NCI-H446 (cell line): ENCODE measurements at regions not wholly inside any gene's neighbourhood (a gene's known extent, or its start where the extent isn't known, plus 50 kb on each side); places are given as distances from the start of the nearest gene placed in this dataset.
A peak's percentile ranks its signal among the peaks of the same experiment; 100 is the strongest.

Experiments used
- DNase-seq, 2 experiments: peaks; one replicate each; lab custom pipeline; 2025; lab: John Stamatoyannopoulos, UW

DNA sequence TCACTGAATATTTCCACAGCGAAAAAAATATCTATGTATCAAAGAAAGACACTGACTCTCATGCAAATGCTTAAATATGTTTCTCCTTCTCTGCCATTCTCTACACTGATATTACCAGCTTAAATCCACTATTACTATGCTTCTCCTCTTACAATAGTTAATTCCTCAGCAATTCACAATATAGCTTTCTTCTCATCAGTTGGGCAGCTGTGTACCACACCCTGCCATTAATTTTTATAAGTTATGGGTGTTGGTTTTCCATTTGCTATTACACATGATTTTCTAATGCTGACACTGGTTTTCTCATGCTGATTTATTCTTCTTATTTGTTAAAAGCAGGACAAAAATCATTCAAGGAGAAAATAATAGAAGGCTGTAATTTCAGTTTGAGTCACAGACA lies 251.8 kb downstream of the TBX15 start:
- DNase-seq, result no peak

DNA sequence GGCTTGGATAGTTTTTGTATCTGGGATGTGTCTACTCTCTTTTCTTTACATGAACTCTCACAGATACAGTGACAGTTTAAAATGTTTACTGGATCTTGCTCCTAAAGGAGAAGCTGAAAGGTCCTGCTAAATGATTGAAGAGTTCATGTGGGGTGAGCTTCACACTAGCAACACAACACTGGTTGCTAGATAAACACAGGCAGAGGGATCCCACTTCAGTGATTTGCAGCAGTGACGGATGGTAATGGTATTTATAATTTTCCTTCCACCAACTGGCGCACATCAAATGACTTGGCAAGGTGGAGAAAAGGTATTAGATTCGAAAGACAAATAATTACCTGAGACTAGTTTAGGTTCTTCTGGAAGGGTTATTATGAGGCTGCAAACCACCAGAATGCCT lies 270.2 kb downstream of the TBX15 start:
- no peak for DNase-seq

DNA sequence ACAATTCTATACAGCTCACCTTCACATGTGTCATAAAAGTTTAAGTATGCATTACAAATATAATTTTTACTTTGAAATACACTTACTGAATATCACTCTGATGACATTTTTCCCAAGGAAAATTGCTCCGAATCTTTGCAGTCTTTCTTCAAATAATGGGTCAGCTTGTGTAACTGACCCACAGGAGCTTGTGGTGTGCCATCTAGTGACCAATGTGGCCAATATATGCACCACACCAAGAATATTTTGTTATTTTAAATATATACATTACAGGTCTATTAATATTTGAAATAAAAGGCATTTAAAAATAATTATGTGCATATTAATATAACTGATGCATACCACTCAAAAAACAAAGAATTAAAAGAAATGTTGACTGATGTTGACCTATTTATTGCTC lies 271.4 kb downstream of the TBX15 start:
- no peak for DNase-seq

DNA sequence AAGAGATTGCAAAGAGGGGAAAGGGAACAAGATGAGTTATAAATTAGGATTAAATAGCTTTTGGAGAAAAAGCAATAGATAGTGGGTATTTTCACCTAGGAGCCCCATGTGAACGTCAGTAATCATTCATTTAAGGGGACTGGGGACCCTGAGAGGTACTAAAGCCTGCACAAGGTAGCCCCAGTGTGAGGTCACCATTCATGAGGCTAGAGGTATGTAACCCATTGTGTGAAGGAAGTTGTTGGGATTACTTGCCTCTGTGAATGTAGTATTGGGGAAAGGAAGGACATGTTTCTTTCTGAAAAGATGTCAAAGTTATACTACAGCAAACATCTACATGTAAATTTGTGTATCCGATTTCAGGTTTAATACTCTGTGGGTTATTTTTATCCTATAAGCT lies 276.8 kb downstream of the TBX15 start:
- no peak for DNase-seq

DNA sequence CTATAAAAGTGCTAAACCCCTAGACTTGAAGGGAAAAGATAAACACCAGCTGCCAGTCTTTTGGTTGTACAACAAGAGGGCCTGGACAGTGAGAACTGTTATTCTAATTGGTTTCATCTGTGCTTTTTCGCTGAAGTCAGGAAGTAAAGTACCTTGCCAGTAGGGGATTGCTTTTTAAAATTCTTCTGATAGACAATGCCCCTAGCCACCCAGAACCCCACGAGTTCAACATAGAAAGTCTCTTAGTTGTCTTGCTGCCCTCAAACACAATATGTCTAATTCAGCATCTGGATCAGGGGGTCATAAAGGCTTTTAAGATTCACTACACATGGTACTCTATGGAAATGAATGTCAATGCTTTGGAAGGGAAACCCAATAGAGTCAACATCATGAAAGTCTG lies 289.2 kb downstream of the TBX15 start:
- DNase-seq, result peak in 1 of 2 experiments; percentile 9

DNA sequence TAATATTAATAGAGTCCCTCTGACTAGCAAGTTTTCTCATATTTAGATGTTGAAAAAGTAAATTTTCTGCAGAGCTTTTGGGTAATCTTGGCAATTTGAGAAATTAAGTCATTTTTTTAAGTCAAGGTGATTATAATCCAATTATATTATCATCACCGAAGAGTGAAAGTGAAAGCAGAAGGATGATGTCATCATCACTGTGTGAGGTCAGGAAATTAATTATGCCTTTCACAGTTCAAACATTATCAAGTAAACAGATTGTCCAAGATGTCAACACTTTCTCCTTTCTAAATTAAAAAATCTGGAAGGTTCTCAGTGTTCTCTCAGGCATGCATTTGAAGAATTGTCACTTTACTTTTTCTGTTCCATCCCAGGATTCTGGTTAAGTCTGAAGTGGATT lies 296.0 kb downstream of the TBX15 start:
- DNase-seq, result no peak

DNA sequence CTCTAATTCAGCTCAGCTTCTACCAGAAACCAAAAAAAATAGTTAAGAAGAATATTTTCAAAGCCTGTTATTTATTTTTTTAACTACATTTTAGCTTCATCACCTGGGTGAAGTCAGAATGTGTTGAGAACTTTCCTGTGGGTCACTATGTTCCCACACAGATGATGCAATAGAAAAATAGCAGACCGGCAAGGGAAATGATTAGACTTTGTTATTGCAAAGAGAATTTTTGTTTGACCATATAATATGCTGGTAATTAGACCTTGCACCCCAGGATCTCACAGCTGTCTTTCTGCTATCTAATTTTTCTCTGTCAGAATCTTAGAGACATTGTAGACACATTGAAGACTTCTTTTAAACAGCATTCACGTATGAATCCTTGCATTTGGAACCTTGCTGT lies 299.3 kb downstream of the TBX15 start:
- DNase-seq, result no peak

DNA sequence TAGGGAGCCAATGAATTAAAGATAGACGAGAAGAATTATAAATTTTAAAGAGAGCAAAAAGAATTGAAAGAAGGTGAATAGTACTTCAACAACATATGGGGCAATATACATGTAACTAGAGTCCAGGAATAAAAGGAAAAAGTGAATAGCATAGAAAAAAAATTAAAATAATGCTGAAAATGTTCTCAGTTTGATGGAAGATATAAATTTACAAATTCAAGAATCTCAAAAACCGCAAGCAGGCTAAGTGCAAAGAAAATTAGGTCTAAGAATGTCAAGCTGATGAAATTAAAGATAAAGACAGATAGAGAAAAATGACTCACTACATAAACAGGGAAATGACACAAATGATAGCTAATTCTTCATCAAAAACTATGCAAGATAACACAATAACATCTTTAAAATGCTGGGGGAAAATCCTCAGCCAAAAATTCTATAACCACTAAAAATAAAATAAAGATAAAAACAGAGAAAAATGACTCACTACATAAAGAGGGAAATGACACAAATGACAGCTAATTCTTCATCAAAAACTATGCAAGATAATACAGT lies 326.3 kb downstream of the TBX15 start:
- DNase-seq, result no peak

DNA sequence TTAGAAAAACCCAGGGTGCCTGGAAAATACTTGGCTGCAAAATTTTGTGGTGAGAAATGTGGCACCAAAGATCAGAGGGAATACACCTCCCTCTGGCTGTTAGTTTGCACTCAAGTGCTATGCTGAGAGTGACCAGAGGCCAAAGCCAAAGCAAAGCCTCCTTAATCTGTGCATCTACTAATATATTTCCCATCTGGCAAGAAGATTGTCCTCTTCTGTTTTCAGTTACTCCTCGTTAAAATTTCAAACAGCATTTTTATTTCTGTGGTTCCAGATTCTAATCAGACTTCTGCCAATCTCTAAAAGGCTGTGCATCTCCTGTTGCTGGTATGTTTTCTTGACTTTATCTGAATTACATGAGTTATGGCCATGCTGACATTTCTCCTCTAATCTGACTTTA lies 327.4 kb downstream of the TBX15 start:
- DNase-seq, result no peak

DNA sequence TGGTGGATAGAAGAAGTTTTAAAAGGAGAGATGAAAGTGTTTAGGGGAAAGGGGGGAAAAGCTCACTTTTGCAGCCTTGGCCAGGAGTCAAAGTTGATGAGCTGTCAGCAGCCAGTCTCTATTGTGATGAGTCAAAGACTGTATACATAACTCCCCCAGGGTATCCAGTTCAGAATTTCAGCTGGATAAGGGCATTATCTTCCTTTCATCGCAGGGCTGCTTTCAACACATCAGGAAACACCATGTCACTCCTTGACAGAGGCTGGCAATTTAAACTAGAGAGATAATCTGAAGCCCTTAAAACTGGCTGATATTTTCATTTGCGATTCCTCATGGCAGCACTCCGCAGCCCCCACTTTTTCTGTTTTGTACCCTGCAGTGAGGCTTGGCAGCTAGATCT lies 328.5 kb downstream of the TBX15 start:
- DNase-seq, result no peak

DNA sequence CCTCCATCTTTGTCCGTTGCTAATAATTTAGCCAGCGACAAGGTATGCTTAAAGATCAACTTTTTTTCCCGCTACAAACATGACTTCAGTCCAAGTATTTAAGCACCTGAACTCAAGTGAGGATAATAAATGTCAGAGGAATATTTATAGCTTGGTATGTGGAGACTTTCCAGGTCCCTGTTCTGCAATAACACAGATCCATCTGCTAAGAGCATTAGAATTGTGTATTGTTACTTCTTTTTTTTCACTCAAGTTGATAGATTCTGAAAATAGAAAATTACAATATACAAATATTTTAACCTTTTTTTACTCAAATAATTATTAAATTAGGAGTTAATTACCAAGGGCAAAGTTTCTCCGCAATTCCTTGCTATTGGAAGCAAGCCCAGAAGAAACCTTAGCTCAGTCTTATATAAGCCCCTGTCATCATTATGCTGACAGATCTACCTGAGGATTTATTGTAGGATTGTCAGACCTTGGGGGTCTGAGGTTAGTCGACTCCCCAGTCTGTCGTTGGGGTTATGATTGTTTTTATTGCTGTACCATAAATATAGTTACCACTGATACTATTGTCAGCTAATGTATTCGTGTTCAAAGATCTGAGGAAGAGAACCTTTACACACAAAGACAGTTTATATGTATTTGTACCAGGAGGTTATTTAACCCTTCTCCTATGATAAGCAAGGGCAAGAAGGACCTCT lies 337.9 kb downstream of the TBX15 start:
- DNase-seq, result no peak

DNA sequence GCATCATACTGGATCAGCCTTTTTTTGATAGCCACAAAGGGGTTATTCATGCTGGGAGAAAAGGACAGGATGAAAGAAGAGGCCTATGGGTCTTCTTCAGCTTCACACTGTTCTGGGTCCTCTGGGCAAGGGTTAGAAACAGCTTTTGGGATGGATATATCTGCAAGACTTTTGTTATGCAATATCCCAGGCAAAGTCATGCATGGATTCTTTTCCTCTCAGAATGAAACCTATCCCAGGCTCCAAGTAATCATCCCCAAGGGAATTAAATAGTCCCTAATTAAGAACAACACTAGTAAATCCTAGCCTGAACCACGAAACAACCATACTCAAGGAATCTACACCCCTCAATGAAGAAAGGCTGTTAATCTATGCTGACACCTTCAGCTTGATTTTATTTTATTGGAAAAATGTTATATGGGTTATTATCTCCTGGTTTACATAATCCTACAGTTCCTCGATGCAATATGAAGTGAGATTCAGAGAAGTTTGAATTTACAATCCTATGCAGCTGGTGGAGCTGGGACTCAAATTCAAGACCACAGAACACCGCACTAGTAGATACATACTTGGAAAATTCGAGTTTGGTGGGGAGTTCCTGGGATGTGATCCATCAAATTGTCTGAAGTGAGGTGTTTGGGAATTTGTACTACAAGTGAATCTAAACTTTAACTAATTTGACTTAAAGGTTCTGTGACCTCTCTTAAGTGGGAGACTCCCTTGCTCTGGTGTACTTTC lies 338.6 kb downstream of the TBX15 start:
- DNase-seq, result no peak

DNA sequence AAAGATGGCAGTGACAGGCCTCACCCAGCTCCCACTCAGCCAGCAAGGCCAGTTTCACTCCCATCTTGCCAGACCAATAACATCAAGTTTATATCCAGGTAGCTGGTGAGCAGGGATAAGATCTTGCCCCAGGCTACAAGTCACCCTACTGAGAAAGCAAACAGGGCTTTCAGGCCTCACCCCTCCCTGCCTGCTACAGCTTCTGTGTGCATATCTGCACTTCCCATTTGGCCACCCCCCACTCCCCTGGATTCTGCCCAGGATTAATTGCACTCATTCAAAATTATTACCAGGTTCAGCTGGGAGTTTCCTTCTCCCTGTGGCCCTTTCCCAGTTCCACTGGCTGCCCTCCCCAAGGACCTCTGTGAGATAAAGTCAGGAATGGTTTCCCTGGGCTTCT lies 352.1 kb downstream of the TBX15 start:
- no peak for DNase-seq

DNA sequence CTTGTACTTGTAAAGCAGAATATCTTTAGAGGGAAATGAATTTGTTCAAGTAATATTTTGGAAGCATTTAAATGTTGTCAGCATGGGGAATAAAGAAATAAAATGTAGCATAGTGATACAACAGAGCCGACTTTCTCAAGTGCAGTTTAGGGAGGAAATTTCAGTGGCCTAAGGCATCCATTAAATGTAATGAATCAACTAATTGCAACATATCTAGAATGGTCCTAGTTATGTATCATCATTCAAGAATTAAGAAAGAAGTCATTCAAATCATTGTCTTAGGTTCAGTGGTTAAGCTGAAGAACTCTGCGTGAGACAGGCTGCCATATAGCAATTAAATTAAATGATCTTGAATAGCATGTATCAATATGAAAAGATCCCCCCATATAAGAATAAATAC lies 360.7 kb downstream of the TBX15 start:
- DNase-seq, result no peak

DNA sequence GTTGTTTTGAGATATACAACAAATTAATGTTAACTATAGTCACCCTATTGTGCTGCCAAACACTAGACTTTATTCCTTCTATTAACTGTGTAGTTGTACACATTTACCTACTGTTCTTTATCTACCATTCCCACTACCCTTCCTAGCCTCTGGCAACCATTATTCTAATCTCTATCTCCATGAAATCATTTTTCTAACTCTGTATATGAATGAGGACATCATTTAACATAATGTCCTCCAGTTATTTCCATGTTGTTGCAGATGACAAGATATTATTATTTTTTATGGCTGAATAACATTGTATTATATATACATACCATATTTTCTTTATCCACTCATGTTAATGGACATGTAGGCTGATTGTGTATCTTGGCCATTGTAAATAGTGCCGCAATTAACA lies 366.3 kb downstream of the TBX15 start:
- DNase-seq, result no peak

DNA sequence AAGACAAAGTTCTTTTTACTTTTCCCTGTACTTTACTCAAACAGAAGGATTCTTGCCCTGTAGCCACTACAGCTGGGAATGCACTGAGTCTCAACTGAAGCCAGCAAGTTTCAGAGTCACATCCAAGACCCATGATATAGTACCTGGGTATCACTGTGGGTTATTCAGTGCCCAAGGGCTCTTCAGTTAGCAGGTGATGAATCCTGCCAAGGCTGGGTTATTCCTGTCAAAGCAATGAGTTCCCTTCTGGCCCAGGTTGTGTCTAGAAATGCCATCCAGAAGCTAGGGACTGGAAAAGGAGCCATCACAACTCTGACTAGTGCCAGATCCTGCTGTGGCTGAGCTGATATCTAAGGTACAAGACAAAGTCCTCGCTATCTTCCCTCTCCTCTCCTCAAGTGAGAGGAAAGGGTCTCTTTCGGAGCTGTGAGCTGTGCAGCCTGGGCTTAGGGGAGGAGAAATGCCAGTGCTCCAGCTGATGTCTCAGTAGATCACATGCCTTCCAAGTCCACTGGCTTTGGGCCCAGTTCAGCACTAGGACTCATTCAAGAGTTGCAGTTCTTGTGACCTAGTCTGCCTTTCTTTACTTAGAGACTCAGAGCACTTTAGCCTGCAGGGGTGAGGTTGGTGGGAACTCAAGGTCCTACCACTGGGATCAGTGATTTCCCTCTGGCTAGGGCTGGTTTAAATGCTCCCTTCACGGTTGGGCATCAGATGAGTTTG lies 369.4 kb downstream of the TBX15 start:
- DNase-seq, result peak in 1 of 2 experiments; percentile 66

DNA sequence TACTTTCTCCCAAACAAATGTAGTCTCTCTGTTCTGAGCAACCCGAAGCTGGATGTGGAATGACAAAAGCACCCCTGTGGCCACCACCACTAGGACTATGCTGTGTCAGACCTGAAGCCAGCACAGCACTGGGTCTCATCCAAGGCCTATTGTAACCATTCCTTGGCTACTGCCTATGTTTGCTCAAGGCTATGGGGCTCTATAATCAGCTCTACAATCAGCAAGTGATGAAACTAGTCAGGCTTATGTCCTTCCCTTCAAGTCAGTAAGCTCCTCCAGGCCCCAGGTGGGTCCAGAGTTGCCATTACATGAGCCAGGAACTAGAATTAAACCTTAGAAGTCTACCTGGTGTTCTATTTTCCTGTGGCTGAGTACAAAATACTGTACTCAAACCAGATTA lies 370.2 kb downstream of the TBX15 start:
- DNase-seq, result no peak

DNA sequence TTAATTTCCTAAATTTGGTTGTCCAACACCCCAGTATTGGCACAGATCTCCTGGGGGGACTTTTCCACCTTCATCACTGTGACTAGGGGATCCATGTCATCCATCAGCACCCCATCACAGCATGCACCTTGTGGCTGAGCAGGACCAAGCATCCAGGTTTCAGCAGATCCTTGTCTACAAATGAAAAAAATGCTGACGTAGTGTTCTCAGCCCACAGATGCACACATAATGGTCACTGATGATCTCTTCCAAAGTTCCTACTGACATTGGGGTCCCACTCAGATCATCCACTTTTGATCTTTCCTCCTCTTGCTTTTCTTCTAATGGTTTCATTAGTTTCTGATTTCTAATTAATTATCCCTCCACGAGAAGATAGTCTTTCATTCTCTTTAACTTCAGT lies 373.1 kb downstream of the TBX15 start:
- no peak for DNase-seq

DNA sequence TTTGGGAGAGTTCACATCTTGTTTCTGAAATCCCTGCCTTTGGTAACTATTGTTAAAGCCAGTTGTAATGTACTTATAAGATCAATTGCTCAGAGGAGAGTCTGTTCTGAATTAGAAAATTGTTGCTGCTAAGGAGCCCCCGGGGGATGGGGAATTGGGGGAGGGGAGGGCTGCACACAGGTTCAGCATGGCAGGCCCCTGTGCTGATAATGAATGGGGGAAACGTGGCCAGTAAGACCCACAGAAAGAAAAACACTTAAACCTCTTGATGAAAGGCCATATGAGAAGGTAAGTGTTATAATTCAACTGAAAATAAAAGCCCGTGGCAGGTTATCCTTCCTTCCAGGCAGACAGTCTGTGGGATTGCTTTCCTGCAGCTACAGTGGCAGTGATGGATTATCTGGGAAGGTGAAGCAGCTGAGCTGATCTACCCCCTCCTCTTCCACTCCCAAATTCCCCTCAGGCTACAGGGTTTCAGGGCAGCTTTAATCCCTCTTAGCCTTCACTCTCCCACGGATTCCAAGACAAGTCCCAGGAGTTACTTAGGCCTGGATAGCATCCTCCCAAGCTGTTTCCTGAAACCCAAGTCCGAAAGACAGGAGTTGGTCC lies 398.8 kb downstream of the TBX15 start:
- no peak for DNase-seq

DNA sequence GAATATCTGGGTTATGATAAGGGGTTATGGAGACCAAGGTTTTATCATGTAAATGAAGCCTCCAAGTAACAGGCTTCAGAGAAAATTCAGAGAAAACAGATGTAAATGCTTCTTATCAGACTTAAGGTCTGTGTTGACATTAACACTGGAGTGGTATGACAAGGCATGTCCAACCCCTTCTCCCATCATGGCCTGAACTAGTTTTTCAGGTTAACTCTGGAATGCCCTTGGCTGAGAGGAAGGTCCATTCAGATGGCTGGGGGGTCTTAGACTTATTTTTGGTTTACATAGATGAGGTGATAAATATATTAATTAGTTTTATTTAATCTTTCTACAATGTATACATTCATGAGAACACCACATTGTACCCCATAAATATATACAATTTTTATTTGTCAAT lies 399.6 kb downstream of the TBX15 start:
- DNase-seq, result no peak

DNA sequence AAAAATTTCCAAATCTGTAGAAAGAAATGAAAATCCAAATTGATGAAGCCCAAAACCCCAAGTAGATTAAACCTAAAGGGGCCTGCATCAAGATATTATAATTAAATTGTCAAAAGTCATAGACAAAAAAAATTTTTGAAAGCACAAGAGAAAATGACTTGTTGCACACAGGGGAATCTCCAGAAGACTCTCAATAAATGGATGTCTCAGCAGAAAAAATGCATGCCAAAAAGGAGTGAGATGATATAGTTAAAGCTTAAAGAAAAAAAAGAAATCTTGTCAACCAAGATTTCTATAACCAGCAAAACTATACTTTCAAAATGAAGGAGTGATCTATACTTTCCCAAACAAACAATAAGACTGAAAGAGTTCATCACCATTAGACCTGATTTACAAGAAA lies 393.2 kb upstream of the SPAG17 start:
- no peak for DNase-seq

DNA sequence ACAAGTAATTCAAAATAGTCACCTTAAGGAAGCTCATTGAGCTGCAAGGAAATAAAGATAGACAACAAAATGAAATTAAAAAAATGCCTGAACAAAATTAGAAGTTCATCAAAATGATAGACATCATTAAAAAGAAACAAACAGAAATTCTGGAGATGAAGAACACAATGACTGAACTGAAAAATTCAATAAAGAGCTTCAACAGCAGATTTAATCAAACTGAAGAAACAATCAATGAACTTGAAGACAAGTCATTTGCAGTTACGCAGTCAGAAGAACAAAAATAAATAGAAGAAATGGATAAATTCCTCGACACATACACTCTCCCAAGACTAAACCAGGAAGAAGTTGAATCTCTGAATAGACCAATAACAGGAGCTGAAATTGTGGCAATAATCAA lies 390.0 kb upstream of the SPAG17 start:
- no peak for DNase-seq
